SU-DHL-6 (cell line): ENCODE measurements at regions not wholly inside any gene's neighbourhood (a gene's known extent, or its start where the extent isn't known, plus 50 kb on each side); places are given as distances from the start of the nearest gene placed in this dataset.

Source experiments
- CTCF ChIP-seq: fragments of 200-600 bp; sonication (generic); IDR thresholded peaks from one replicate; pipeline ENCODE4 v1.5.1; 2017; ENCODE audit warnings: antibody characterized with exemption, mild to moderate bottlenecking, low read length, moderate library complexity; ENCODE audit not compliant: insufficient read depth, poor library complexity, severe bottlenecking
- EZH2phosphoT487 ChIP-seq: fragments of 200-600 bp; sonication (generic), shearing (Covaris generic); conservative IDR thresholded peaks from 2 replicates; pipeline ENCODE4 v1.6.1; 2018; ENCODE audit warnings: mild to moderate bottlenecking, antibody characterized with exemption, low read length, moderate library complexity, mixed read lengths

DNA sequence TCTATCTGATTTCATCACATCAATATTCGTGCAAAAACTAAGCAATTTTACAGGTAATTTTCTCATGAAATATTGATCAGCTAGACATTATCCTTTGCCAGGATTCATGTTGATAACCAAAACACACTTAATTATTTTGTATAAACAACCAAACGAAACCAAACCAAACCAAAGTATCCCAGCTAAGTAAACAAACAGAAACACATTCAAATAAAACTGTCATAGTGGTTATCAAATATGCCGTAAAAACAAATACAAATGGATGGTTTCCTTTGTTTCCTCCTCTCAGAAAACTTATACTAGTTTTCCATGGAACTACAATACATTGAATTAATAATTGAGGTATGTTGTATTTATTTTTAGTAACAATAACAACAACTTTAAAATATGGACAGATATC lies 777.4 kb downstream of the DSC3 start:
- TF ChIP-seq CTCF (no peak), EZH2phosphoT487 (no peak)
